ENCODE measurements at regions not wholly inside any gene's neighbourhood (a gene's known extent, or its start where the extent isn't known, plus 50 kb on each side); places are given as distances from the start of the nearest gene placed in this dataset.

DNA sequence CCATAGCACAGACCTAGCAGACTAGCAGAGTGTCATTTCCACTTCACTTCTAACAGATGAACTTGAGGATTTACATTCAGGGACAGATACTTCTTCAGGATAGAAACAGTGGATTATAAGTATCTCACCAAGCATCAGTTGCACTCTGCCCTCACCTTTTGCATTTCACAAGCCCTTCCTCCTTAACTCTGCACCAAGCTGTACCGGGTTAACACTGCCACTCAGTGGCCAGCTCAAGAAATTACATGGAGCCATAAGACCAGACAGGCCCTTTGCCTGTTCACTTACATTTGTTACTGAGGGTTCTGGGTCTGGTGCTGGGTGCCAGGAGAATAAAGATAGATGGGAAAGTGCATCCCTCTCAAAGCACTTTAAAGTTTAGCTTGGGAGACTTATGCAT, 309.8 kb downstream of the SHANK2 start:
- Mint-ChIP-seq H3K27me3 (ENCODE audit: low read depth) (peaks cover 2% of the 10 kb centered on the region; the same call in 1 of the 2 replicates), H3K4me1 (peaks cover 3 to 10% of the 10 kb centered on the region in 2 experiments; a peak in 3 of 4 replicates), H3K27ac (no peak overlapping the region), H3K36me3 (ENCODE audit: insufficient read depth in 1 of 3, low read depth in 3 of 3) (peaks cover 20 to 49% (median 32%) of the 10 kb centered on the region in 3 experiments), H3K4me3 (no peak overlapping the region), H3K9me3 (peaks cover 35 to 42% of the 10 kb centered on the region in 2 experiments)
- Histone ChIP-seq H2BK12ac (ENCODE audit: insufficient read length, low read depth, low read length) (no peak overlapping the region), H4K20me1 (ENCODE audit: control insufficient read depth, insufficient read depth, insufficient read length) (no peaks in the 10 kb centered on the region), H4K5ac (ENCODE audit: insufficient read length, low read depth, low read length) (no peak overlapping the region), H2AFZ (ENCODE audit: low read length) (no peak overlapping the region), H3T11ph (ENCODE audit: low read length) (no peak overlapping the region), H3K79me2 (ENCODE audit: insufficient read depth, low read length) (no peaks in the 10 kb centered on the region), H2BK120ac (ENCODE audit: low read depth, low read length, poor library complexity, severe bottlenecking) (no peak overlapping the region), H3K4me1 (ENCODE audit: insufficient read depth, low read length) (no peaks in the 10 kb centered on the region), H3K23me2 (ENCODE audit: insufficient read length, low read depth, low read length, poor library complexity, severe bottlenecking) (no peaks in the 10 kb centered on the region), H3K9me3 (ENCODE audit: control insufficient read depth, low read depth, low read length) (peaks cover 15% of the 10 kb centered on the region), H4K8ac (replicated peaks; ENCODE audit: insufficient read length, low read depth, low read length) (no peak overlapping the region), H3K56ac (ENCODE audit: insufficient read length, low read depth, low read length) (no peak overlapping the region), H3K4me2 (ENCODE audit: insufficient read depth, insufficient read length, low read length) (no peak overlapping the region), H2AK5ac (ENCODE audit: insufficient read length, low read length) (no peak overlapping the region), H3K18ac (ENCODE audit: insufficient read length, low read depth, low read length) (no peak overlapping the region), H2BK5ac (ENCODE audit: insufficient read length, low read length) (no peak overlapping the region), H3K14ac (ENCODE audit: insufficient read depth, low read length) (no peak overlapping the region), H3K9ac (ENCODE audit: extremely low read depth, insufficient read length, low read length) (no peak overlapping the region), H3K23ac (ENCODE audit: insufficient read length, low read depth, low read length) (no peak overlapping the region), H2BK20ac (ENCODE audit: low read depth, low read length, poor library complexity, severe bottlenecking) (no peak overlapping the region), H4K91ac (ENCODE audit: insufficient read length, low read depth, low read length) (no peak overlapping the region), H3K27me3 (ENCODE audit: insufficient read depth, low read length) (no peaks in the 10 kb centered on the region), H2BK15ac (ENCODE audit: low read depth, low read length) (no peak overlapping the region), H3K27ac (ENCODE audit: insufficient read length, low read depth, low read length) (no peak overlapping the region), H3K79me1 (ENCODE audit: insufficient read depth, low read depth, low read length, poor library complexity, severe bottlenecking) (no peaks in the 10 kb centered on the region), H3K4ac (ENCODE audit: low read depth, low read length) (no peak overlapping the region)
- TF ChIP-seq, protein P1, sequence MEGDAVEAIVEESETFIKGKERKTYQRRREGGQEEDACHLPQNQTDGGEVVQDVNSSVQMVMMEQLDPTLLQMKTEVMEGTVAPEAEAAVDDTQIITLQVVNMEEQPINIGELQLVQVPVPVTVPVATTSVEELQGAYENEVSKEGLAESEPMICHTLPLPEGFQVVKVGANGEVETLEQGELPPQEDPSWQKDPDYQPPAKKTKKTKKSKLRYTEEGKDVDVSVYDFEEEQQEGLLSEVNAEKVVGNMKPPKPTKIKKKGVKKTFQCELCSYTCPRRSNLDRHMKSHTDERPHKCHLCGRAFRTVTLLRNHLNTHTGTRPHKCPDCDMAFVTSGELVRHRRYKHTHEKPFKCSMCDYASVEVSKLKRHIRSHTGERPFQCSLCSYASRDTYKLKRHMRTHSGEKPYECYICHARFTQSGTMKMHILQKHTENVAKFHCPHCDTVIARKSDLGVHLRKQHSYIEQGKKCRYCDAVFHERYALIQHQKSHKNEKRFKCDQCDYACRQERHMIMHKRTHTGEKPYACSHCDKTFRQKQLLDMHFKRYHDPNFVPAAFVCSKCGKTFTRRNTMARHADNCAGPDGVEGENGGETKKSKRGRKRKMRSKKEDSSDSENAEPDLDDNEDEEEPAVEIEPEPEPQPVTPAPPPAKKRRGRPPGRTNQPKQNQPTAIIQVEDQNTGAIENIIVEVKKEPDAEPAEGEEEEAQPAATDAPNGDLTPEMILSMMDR (conservative IDR thresholded peaks at IDR 0.05), result peak; percentile 72
- no CpG with 5 or more reads among the region's 1 CpG for WGBS (ENCODE audit: extremely low coverage, insufficient read length, low lambda C conversion rate)
- no peak for DNase-seq
